GM21360 (cell line): ENCODE measurements at regions not wholly inside any gene's neighbourhood (a gene's known extent, or its start where the extent isn't known, plus 50 kb on each side); places are given as distances from the start of the nearest gene placed in this dataset.

Experiments used
- ATAC-seq: cut with Tn5 transposase; IDR thresholded peaks from one replicate; pipeline ENCODE4 v1.9.1; 2021; ENCODE audit warnings: mild to moderate bottlenecking, moderate library complexity; ENCODE audit not compliant: unreplicated experiment

DNA sequence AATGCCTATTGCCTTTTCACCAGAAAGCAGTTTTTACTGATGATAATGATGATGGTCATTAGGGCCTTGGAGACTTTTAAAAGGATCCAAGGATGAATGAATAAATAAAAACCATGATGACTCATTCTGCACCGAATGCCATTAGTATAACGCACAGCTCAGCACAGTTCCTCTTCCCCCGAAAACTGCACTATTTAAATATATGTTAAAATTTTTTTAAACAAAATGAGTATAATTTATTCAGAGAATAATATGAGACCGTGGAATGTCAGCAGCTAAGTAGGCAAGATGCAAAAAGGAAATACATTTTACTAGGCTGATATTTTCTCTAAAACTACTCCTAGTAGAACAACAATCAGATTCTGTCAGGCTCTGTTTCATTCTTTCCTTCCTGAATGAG is 83.4 kb upstream of the NANOGP8 start:
- ATAC-seq: no peak

DNA sequence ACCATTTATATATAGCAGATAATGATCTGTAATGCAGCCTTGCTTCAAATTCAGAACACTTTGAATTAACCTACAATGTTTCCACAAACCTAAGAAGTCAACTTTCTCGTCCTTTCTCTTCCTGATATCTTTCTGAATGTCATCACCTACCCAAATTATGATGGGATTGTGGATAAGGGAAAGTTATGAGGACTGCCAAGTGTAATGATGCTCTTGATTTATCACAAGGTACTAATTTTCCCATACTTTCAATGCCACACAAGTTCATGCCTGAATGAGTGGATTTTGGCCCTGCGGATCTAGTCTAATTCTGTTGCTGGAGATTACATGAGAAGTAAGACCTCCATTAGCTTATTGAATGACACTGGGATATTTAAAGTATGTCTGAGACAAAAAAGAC is 82.6 kb upstream of the NANOGP8 start:
- ATAC-seq: no peak

DNA sequence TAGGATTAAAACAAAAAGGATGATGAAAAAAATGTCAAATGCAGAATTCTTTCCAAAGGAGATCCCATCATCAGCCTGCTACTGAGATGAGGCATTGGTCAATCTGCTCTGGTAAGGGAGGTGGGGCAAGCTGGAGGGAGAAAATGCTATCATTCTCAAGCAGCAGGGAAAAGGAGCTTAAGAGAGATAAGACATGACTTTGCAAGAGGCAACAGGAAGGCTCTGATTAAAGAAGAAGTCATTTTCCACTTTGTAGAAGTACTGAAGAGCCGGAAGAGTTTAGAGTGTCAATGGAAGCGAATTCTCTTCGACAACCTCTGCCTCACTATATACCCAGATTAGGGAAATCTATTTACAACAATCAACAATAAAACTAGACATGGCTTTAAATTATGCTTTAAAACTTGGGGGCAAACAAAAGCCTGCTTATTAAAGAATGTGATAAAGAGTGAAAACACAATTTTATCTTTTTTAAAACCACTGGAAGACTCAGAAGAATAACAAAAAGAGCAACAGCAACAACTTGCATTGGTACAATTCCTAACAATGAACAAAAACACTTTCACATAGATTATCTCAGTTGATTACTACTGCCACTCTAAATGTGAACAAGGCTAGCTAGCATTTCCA is 81.8 kb upstream of the NANOGP8 start:
- no peak for ATAC-seq

DNA sequence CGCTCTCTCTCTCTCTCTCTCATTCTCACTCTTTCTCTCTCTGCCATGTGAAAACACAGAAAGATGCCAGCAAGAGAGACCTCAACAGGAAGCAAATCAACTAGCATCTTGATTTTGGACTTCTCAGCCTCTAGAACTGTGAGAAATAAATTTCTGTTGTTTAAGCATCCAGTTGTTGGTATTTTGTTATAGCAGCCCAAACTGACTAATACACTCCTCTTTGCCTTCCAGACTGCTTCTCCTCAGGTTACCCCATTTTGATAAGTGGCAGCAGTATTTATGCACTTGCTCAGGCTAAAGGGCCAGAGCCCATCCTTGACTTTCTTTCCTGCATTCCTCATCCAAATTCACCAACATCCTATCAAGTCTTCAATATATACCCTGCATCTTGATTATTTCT is 76.6 kb upstream of the NANOGP8 start:
- no peak for ATAC-seq

DNA sequence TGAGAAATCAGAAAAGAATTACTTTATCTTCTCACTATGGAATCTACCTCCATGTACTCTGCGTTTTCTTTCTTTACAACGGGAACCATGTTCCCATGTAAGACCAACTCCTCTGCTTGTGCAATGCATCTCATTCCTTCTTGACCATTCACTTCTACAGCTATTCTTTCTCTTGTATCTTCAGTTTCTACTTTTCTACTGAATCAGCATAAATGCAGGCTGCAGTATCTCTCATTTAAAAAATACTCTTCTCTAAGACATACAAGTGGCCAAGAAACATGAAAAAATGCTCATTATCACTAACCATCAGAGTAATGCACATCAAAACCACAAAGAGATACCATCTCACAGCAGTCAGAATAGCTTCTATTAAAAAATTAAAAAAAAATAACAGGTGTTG is 74.1 kb upstream of the NANOGP8 start:
- ATAC-seq: no peak

DNA sequence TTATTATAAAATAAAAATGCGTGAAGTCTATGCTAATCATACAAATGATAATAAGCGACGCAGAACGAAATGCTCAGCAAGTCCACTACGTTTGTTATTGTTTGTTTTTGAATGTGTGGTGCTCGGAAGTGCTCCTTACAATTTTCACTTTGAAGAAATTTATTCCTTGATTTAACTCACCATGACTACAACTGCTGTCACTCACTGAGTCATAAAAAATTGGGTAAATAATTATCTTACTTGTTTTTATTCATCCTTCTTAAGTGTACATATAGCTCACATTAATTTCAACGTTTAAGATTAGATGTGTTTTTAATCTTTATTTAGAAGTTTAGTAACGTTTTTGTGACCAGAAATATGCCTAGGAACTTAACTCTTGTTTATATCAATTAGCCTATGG is 66.7 kb upstream of the NANOGP8 start:
- ATAC-seq: no peak

DNA sequence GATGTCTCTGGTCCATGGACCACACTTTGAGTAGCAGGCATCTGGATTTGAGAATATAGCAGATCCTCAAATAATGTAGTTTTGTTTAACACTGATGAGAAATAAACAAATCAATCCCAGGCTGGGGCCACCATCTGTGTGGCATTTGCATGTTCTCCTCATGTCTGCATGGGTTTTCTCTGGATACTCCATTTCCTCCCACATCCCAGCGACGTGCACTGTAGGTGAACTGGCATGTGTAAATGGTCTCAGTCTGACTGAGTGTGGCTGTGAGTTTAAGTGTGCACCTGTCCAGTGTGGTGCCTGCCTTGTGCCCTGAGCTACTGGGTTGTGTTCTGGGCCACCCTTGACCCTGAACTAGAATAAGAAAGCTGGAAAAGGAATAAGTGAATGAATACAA is 66.3 kb upstream of the NANOGP8 start:
- ATAC-seq: no peak

DNA sequence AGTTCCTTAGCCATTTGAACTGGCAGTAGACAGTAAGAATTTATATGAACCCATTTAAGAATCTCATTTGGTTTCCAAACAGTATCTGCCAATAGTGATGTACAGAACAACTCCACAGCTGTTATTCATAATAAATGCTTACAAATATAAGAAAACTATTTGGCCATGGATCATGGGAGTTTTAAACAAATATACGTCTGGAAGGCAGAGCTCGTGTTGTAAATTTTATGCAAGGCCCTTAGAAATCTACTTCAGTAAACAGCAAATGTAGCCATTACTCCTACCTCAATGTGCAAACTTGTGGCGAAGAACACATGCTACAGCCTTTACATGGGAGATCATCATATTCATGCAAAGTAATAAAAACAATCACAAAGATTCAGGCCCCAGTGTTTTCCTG is 65.3 kb upstream of the NANOGP8 start:
- ATAC-seq: no peak

DNA sequence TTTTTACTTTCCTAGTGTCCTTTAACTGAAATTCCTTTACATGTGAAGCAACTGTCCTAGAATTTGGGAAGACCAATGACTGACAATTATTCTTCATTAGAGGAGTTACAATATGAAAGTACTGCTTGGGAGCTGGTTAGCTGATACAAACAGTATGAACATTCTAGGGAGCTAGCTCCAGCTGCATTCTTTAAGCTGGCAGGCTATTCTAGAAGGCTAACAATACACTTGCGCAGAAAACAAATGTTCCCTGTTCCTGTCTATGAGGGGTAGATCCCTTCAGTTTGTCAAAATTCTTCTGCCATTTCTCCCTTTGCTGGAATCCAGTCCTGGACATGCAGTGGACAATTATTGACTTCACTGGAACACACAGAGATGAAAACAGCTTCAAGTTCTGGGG is 60.2 kb upstream of the NANOGP8 start:
- no peak for ATAC-seq

DNA sequence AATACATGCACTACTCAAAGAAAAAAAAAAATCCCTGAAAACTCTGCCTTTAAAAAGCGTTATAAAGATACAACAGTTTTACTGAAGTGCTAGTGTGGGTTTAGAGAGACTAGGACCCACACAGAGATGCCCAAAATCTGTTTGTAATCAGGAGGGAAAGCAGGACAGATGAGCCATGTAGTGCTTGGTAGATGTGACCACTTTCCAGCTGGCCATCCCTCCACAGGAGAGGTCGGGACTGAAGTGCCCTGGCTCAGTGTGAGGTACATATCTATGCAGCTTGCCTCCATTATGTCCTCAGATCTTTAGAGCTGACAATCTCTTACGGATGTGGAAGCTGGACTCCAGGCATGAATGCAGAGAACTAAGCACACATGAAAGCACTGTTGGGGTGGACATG is 57.5 kb upstream of the NANOGP8 start:
- ATAC-seq: no peak

DNA sequence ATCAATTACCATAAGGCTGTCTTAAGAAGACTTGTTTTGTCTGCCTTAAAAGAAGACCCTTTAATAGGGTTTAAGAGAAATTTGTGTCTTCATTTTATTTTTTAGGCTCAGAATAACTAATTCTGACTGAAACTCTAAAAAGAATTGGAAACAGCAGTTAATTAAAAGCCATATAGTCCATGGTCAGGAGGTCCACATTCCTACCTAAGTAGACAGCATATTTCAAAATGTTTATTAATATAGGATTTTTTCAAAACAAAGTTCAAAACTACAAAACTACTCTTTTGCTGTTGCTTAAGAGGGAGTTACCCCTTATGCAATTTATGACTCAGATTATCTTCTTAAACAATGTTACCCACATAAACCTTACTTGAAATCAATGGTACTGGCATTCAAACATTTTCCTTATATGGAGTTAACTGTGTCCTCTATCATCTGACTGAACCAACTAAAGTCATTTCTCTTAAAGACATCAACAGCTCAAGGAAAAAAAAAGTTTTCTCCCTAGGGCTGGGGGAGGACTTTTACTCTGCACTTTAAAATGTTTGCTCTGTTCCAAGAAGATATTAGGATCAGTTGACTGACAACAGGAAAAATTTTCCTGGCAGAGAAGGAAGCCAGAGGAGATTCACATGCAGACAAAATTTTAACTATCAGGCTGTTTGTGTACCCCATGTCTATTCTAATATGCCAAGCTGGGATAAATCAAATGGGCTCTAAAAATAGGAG is 56.8 kb upstream of the NANOGP8 start:
- no peak for ATAC-seq

DNA sequence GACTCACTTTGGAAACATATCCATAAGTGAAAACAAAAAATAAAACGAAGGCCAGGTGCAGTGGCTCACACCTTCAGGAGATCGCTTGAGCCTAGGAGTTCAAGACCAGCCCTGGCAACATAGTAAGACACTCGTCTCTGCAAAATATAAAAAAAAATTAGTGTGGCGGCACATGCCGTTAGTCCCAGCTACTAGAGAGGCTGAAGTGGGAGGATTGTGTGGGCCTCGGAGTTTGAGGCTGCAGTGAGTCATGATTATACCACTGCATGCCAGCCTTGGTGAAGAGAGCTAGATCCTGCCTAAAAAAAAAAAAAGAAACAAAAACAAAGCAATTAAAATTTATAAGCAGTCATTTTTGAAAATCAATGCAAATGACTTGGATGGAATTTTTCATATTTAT is 54.7 kb upstream of the NANOGP8 start:
- ATAC-seq: no peak

DNA sequence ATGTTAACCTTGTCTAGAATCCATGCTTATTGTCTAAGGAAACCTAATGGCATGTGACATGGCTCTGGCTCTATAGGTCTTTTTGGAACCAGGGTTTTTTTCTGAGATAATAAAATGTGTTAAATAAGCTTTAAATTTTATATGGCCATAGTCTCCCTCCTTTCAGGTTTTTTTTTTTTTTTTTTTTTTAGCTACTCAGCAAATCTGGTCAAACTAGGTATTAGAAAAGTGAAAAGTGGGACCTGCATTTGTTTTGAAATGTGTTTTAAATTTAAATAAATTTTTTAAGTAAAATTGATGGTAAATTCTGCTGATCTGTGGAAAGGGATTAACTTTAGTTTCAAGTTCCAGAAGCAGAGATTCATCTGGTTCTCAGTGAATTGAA is 52.1 kb upstream of the NANOGP8 start:
- ATAC-seq: no peak

DNA sequence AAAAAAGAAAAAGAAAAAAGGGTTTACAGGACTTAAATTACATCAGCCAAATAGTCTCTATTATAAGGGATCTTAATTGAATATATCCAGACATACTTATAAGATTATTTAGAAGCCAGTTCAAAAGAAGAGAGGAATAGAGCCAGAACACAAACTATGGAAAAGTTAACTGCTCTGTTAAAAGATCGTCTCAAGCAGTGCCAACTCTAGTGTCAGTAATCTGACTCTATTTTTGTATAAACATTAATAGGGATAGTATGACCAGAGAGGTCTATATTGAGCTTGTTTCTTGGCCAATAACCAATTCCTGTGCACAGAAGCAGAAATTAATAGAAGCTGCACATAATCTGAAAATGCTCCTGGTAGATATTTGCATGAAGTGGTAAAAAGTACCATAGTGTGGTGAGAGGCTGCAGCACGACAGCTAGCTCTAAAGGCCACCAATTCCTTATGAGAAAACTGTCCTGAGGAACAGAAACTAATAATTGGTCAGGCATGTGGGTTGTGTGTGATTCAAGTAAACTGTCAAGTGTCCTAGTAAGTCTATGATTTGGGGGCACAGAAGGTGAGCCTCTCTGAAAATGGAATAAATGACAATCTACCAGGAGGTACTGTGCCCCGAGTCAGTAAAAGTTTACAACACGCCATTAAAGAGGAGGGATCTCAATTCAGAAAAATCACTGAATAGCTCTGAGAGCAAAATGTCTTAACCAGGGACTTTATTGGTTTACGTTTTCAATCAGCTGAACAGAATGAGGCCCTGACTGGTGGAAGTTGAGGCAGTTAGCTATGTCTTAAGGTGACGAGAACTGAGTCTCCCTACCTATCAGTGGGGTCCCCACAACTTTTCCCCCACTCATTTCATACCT is 51.5 kb upstream of the NANOGP8 start:
- ATAC-seq: peak; percentile 99
